ENCODE measurements at regions not wholly inside any gene's neighbourhood (a gene's known extent, or its start where the extent isn't known, plus 50 kb on each side); places are given as distances from the start of the nearest gene placed in this dataset.

GRCh38 chr3:39601241-39601640, 133.8 kb downstream of the MOBP start:
- TF ChIP-seq CTCF (conservative IDR thresholded peaks at IDR 0.05; ENCODE audit: low read depth in 2 of 2), result no peak
- no peak for TF ChIP-seq POLR2AphosphoS5 (IDR thresholded peaks at IDR 0.05; ENCODE audit: low read depth)
- no peak for TF ChIP-seq EZH2 (IDR thresholded peaks at IDR 0.05; ENCODE audit: low read depth, unreplicated experiment)
- TF ChIP-seq EZH2phosphoT487 (IDR thresholded peaks at IDR 0.05; ENCODE audit: unreplicated experiment), result no peak
- TF ChIP-seq CREB1 (CRISPR knock-in tag; IDR thresholded peaks at IDR 0.05; ENCODE audit: low read depth), result no peak
- no peak for TF ChIP-seq REST (IDR thresholded peaks at IDR 0.05; ENCODE audit: unreplicated experiment)
- TF ChIP-seq JUNB (IDR thresholded peaks at IDR 0.05; ENCODE audit: unreplicated experiment), result no peak
- no peak for TF ChIP-seq ZNF462 (CRISPR knock-in tag; IDR thresholded peaks at IDR 0.05)
- TF ChIP-seq ETS1 (IDR thresholded peaks at IDR 0.05), result no peak
- no peak for TF ChIP-seq STAT1 (IDR thresholded peaks at IDR 0.05; ENCODE audit: unreplicated experiment)

All from GM23338 (cell line).